Right ventricle myocardium inferior (tissue), 1 donor: ENCODE measurements at regions not wholly inside any gene's neighbourhood (a gene's known extent, or its start where the extent isn't known, plus 50 kb on each side); places are given as distances from the start of the nearest gene placed in this dataset.

Experiments used
- ATAC-seq: fragments of 200-7000 bp; cut with Tn5 transposase; one replicate; pipeline ENCODE4 v1.9.1; 2020; ENCODE audit warnings: mild to moderate bottlenecking, moderate library complexity
- DNase-seq: peaks from one replicate; pipeline ENCODE4 v3.0.0; 2021; ENCODE audit errors: missing footprints
- intact Hi-C: fragments of 100-400 bp; cut with DNase I; formaldehyde crosslinking; loops from one replicate; pipeline ENCODE4 v1.11.0; 2022
- donor health status: DM: no; HTN: yes; CAD: no; lungs with severe emphysema.

GRCh38 chr5:58265246-58265930, 194.5 kb downstream of the PLK2 start:
- DNase-seq (no peak), ATAC-seq (no peak)
- intact Hi-C loops = no loop called here

GRCh38 chr5:58264276-58264675, 195.6 kb downstream of the PLK2 start:
- intact Hi-C loops = loop anchor here (5.0 kb wide), 1 partner anchor 193 kb away; no protein-coding TSS in a partner anchor
- ATAC-seq = no peak
- DNase-seq = no peak

GRCh38 chr5:58263296-58263695, 196.6 kb downstream of the PLK2 start:
- intact Hi-C loops = loop anchor here (5.0 kb wide), 1 partner anchor 194 kb away; no protein-coding TSS in a partner anchor
- no peak for DNase-seq
- ATAC-seq = no peak

GRCh38 chr5:58262226-58262625, 197.7 kb downstream of the PLK2 start:
- no peak for ATAC-seq

DNA sequence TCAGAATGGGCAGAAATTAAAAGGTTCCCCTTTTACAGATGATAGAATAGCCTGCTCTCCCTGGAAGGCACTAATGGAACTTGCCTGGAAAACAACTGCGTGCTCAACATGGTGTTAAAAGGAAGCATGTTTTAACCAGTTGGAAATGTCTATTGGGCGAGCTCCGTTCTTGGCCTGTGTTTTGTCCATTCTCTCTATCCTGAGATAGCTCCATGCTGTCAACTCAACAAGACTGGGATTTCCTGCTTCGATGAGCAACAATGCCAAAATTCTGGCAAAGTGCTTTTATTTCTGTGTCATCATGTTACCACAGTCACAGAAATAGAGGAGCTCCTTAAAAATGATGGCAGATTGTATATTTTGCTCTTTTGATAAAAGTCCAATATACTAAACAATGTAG, 198.3 kb downstream of the PLK2 start:
- ATAC-seq (peak; percentile 89), DNase-seq (no peak)
- intact Hi-C loops = loop anchor here (5.0 kb wide), 1 partner anchor 196 kb away; no protein-coding TSS in a partner anchor

More at GRCh38 chr5:58262226-58262625, 197.7 kb downstream of the PLK2 start:
- intact Hi-C loops = loop anchor here (5.0 kb wide), 1 partner anchor 195 kb away; no protein-coding TSS in a partner anchor
- no peak for DNase-seq

DNA sequence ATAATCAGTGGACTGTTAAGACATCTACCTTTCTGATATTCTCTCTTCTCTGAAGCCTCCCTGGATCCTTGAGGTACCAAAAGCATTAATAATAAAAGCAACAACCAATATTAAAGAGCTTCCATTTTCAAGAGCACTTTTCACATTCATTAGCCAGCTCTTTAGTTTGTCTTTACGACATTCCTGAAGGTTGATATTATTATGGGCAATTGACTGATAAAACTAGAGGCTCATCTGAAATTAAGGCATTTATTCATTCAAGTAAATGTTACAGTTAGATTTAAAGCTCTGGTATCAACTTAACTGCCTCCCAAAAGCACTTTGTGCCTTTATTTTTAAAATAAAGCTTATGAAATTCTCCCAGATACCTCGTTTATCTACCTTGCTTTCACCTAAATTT, 199.6 kb downstream of the PLK2 start:
- no peak for ATAC-seq
- intact Hi-C loops = loop anchor here (5.0 kb wide), 1 partner anchor 197 kb away; no protein-coding TSS in a partner anchor
- no peak for DNase-seq

DNA sequence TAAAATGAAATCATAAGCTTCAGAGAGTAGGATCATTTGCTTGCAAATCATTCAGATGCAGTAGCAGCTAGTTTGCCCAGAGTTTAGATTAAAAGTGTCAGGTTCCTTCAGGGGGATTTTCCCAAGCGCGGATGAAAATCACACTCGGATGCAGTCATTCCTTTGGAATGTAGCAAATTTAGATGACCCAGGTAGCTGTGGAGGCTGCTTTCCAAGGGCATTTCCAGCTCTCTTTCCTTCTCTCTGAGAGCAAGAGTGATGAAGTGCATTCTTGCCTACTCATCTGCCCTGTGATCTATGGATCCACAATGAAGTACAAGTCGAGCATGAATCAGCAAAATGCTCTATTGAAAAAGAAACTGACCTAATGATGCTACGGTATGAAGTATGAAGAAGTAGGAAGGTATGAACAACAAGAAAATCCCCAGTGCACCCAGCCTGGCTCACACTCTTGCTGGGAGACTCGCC, 200.2 kb downstream of the PLK2 start:
- DNase-seq (no peak), ATAC-seq (no peak)
- intact Hi-C loops = loop anchor here (5.0 kb wide), 1 partner anchor 198 kb away; no protein-coding TSS in a partner anchor

DNA sequence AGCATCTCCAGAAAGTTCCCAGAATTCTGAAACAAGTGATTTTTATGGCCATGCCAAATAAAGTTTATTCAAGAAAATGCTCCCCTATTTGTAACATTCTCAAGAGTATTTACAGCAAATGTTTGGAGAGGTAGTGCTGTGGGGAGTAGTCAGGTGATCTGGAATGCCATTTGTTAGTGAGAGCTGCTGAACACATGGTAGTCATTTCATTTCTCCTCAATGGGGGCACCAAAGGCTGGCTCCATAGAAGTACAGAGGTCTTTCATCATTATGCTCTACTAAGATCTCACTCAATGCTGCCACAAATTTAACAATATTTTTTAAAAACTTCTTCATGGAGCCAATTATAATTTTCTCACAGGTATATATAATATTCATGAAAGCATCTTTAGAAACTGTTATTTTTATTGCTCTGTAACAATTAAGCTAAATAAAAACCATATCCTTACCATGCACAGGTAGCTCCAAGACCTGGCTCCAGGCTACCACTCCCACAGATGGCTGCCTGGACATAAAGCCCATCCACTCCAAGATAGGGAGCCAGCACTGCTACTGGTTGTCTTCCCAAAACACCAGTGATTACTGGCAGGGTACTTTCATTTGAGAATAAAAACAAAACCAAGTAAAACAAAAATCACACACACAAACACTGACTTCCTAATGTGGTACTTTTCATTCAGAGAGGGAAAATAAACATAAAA, 200.8 kb downstream of the PLK2 start:
- DNase-seq (no peak), ATAC-seq (no peak)
- intact Hi-C loops = no loop called here

DNA sequence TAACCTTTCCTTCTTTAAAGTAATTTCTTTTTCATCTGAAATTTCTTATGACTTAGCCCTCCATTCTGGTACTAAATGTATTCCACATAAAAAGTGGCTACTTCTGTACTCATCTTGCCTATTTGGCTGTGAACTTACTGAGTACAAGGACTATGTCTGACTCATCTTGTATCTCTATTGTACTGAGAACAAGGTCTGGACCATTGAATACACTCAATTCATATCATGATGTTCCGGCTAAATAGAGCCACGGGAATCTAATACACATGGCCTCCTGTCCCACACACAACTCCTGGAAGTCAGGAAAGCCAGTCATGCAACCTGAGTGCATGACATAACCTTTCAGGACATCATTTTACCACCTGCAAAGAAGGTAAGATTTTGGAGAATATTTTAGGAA, 203.9 kb downstream of the PLK2 start:
- no peak for DNase-seq
- no peak for ATAC-seq
- intact Hi-C loops = no loop called here

DNA sequence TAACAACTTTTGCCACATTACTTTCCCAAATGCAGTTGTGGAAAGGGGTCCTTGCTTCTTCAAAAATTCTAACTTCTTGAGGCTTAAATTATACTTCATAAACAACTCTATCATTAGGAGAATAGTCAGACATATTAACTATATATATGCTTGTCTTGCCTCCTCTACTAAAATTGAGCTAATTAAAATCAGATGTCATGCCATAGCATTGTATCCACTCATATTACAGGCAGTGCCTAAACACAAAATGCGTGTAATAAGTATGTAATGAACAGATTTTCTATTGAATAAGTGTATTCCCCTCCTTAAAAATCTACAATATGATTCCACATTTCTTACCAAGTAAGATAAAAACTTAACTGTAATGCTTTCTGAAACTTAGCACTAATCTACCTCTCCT, 204.5 kb downstream of the PLK2 start:
- intact Hi-C loops = no loop called here
- ATAC-seq (no peak), DNase-seq (no peak)

DNA sequence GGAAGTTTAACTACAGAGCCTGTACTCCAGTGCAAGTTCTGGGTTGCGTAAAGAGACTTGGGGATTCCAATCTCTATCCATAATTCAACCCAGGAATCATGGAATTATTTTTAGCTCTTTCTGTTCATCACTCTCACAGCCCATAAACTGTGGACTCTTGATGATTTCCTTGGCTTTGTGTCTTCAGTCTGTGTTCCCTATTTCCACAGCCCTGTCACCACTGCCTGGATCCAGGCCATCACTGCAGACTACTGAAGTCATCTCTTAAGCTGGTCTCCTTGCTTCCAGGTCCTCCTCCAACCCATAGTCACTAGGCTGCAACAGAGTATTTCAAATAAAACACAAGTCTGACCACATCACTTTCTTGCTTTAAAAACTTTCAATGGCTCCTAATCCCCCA, 211.7 kb downstream of the PLK2 start:
- ATAC-seq (no peak), DNase-seq (no peak)
- intact Hi-C loops = loop anchor here (5.0 kb wide), 4 partner anchors 66 to 361 kb away; no protein-coding TSS in a partner anchor

DNA sequence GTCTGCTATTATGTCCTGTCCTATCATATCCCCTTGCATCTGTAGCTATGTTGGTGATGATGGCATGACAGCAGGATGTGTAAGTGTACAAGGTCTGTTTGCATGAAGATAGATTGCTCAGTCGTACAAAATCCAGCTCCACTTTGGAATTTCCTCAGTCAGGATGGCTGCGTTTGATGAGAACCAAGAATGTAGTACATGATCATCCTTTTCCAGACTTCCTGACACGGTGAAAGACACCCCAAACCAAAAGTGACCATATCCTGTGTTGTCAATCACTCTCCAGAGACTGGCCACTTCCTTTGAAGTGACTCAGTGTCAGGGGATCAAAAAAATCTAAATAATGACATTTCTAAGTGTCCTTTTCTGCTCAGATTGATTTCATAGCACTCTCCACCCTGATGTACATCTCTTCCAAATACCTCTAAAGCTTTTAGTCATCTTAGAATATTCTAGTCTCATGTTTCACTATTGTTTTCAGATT, 213.4 kb downstream of the PLK2 start:
- intact Hi-C loops = loop anchor here (5.0 kb wide), 4 partner anchors 64 to 359 kb away; no protein-coding TSS in a partner anchor
- DNase-seq (no peak), ATAC-seq (no peak)

GRCh38 chr5:58245476-58245840, 214.4 kb downstream of the PLK2 start:
- intact Hi-C loops = loop anchor here (5.0 kb wide), 4 partner anchors 63 to 358 kb away; no protein-coding TSS in a partner anchor
- ATAC-seq (no peak), DNase-seq (no peak)

GRCh38 chr5:58244819-58245475, 214.9 kb downstream of the PLK2 start:
- no peak for DNase-seq
- ATAC-seq = no peak
- intact Hi-C loops = loop anchor here (5.0 kb wide), 4 partner anchors 63 to 358 kb away; no protein-coding TSS in a partner anchor

DNA sequence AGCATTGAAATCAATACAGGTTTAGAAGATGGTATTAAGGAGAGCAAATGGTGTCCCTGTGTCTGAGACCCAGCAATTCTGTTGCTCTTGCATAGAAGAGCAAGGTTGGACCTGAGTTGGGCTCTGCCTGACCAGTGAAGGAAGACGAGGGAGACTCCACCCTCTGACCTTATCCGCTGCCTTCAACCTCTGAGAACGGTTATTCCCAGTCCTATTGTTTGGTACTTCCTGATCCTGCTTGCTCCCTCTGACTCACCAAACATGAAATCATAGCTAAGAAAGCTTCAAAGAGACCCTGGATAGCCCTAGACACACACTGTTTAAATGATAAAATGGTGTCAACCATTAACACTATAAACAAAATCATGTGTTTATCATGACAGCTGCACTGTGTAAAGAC, 218.5 kb downstream of the PLK2 start:
- intact Hi-C loops = no loop called here
- ATAC-seq (no peak), DNase-seq (no peak)

DNA sequence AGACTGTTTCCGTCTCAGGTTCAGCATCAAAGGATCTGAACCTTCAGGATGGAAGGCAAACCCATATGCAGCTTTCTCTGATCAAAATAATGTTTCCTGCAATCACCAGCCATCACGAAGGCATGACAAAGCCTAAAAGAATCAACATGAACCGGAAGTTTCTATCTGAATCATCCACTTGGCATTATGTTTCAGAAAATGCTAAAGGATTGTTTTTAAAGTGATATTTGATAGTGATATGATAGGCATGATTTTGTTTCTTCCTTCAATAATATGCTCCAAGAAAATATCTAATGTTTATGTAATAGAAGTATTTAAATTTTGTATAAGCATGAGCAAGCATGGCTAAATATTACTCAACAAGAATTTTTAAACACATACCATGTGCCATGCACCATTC, 219.6 kb downstream of the PLK2 start:
- DNase-seq (no peak), ATAC-seq (no peak)
- intact Hi-C loops = no loop called here

DNA sequence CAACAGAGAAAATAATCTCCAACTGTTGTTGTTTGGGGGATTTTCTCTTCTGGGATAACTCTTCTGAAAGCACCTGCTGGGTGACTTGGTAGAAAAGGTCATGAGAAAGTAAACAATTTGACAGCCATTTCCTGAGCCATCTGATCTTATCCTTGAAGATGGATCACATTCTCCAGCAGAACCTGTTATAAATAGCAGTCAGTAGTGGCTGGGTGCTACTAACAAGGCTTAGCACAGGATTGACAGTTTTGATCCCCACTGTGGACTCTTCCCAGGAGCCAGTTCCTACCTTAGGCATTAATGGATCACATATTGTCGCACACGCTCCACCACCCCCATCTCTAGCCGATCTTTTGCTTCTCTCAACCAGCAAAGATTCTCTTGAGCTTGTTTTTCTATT, 220.2 kb downstream of the PLK2 start:
- DNase-seq (no peak), ATAC-seq (no peak)
- intact Hi-C loops = no loop called here

DNA sequence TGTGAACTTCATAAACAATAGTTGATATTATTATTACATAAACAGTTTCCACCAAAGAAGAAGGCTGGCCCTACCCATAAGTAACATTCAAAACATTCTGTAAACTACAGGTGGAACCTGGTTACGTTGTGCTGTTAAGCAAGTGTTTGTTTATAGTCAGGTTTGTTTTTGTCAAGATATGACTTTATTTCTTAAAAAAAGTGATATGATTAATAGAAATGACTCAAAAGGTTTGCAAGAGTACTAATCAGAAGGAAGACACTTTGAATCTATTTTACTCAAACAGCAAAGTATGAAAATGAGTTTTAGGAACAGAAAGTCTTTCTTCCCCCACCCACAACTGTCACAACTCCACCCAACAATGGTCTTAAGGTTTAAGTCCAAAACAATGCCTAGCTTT, 220.8 kb downstream of the PLK2 start:
- no peak for ATAC-seq
- intact Hi-C loops = no loop called here
- no peak for DNase-seq

GRCh38 chr5:58236498-58236897, 223.4 kb downstream of the PLK2 start:
- no peak for DNase-seq
- intact Hi-C loops = no loop called here
- no peak for ATAC-seq
